Pulmonary artery endothelial cell (primary cell): ENCODE measurements at regions not wholly inside any gene's neighbourhood (a gene's known extent, or its start where the extent isn't known, plus 50 kb on each side); places are given as distances from the start of the nearest gene placed in this dataset.

Experiments
- DNase-seq: peaks from one replicate; pipeline ENCODE4 v3.0.0-alpha.2; 2011; ENCODE audit warnings: low read depth, low spot score

DNA sequence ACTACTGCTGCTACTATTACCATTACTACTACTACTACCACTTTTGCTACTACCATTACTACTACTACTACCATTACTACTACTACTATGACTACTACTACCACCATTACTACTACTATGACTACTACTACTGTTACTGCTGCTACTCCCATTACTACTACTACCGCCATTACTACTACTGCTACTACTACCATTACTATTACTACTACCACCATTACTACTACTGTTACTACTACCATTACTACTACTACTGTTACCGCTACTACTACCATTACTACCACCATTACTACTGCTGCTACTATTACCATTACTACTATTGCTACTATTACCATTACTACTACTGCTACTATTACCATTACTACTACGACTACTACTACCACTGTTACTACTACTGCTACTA is 209.1 kb downstream of the IRF8 start:
- no peak for DNase-seq

DNA sequence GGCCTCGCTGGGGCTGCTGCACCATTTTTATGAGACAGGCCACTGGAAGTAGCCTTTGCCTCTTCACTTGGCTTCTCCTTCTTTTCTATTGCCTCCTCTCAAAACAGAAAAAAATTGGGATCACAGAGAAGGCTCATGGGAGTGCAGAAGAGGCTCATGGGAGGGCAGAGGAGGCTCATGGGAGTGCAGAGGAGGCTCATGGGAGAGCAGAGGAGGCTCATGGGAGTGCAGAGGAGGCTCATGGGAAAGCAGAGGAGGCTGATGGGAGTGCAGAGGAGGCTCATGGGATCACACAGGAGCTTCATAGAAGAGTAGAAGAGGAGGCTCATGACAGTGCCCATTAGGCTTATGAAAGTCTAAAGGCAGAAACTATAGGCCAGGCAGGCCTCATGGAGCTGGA is 211.2 kb downstream of the IRF8 start:
- DNase-seq = no peak

DNA sequence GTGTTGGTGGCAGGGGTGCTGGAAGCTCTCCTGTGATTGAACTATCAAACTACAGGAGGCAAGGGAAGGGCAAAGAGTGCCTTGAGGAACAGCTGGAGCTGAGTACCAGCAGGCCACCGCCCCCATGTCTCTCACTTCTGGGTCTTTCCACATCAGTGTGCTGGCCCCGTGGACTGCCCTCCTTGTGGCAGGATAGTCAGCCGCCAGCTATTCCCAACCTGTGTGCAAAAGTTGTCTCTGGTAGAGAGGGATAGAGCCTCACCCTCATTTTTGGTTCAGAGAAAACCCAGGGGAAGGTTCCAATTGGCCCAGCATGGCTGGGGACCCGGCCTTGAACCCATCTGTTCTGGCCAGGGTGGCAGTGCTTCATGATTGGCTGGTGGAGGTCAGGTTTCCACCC is 211.8 kb downstream of the IRF8 start:
- DNase-seq = no peak

DNA sequence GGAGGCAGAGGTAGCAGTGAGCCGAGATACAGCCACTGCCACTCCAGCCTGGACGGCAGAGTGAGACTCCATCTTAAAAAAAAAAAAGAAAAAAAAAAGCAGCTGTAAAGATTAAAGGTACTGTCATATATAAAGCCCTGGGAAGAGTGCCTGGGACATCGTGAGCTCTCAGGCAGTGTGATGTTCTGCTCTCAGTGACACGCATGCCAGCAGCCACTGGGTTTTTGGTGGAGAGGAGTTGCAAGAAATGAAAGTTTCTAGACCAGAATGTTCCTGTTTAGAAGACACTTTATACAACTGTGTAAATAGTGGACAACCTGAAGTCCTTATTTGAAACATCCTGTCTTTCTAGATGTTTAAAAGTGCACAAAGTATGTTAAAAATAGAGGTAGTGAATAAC is 213.2 kb downstream of the IRF8 start:
- DNase-seq = no peak

DNA sequence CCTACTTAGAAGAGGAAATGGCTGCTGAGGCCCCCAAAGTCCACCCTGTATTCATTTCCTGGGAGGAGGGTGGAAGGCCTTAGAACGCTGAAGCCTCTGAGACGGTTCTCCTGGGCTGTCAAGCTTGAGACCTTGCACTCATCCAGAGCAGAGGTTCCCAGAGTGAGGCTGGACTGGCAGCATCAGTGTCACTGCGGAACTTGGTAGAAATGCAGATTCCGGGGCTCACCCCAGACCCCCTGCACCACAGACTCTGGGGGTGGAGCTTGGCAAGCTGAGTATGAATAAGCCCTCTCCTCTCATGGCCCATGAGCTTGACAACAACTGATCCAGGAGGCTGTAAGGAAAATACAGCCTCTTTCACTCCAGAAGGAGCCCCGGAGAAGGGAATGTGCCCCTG is 218.3 kb downstream of the IRF8 start:
- DNase-seq = no peak

DNA sequence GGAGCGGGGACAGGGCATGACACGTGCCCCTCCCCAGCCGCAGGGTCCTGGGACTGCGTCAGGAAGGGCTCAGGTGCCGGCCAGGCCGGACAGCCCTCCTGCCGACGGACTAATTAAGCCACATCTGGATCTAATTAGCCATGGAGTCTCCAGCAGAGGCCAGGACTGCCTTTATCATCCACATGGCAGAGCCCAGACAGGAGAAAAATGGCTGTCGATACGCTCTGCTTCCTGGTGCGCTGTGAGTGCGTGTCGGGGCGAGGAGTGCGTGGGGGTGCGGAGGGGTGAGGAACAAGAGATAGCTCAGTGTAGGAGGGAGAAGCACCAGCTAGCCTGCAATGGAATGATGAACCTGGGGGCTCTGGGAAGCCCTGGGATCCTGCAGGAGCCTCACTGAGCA is 218.8 kb downstream of the IRF8 start:
- DNase-seq = no peak

DNA sequence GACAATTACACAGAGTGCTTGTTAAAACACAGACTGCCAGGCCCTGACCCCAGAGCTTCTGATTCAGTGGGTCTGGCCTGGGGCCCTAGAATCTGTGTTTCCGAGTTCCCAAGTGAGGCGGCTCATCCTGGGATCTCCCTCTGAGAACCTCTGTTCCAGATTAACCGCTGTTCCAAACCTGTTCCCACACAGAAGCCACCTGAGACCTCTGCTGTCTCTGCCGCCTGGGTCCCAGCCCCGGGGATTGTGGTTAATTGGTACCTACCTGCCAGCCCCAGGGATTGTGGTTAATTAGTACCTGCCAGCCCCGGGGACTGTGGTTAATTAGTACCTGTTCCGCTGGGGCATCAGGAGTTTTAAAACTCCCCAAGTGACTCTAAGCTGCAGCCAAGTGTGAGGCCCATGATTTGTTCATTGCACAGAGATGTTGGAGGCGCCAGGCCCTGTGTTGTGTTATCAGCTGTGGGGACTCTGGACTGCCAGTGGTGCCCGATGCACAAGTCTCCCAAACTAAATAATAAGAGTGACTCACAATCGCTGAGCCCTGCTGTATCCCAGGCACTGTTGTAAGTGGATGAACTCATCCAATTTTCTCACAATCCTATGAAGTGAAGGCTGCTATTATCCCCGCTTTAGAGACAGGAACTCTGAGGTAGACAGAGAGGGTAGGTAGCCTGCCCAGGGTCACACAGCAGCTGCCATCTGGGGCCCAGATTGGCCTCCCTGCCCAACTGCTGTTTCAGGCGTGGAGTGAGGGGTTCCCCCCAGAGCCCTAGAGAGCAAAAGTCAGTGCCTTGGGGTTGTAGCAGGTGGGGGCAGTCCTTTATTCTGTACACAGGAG is 219.7 kb downstream of the IRF8 start:
- no peak for DNase-seq

DNA sequence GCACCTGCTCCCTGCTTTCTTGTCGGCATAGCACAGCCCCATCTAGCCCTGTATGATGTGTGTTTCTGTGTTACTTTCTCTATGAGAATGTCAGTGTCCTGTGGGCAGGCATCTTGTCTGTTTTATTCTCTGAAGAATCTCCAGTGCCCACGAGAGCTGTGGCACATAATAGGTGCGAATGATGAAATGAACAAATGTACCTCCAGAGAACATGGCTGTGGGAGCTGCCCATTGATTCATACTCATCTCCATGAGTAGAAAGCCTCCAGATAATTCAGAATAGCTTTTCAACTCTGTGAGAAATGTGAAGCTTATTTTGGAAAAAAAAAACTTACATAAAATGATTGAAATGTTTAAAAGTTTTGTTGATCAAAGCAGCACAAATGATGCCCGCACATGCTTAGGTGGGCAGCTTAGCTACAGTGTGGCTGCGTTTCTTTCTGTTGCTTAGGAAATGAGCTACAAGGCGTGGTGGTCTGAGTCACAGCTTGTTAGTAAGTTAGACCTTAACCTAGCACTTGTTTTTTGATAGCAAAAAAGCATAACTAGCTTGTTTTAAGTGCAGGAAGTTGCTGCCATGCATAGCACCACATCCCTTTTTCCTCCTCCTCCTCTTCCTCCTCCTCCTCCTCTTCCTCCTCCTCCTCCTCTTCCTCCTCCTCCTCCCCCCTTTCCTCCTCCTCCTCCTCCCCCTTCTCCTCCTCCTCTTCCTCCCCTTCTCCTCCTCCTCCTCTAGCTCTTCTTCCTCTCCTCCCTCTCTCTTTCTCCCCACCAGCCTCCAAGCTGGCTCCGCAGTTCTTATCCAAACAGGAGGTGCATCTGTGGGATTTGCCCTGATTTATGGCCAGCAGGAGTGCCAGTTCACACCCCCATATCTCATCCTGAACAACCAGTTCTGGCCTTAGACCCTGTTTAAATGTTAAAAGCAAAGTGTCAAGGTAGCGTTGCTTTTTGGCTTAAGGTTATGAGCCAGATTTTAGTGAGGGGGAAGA is 221.5 kb downstream of the IRF8 start:
- DNase-seq = no peak

DNA sequence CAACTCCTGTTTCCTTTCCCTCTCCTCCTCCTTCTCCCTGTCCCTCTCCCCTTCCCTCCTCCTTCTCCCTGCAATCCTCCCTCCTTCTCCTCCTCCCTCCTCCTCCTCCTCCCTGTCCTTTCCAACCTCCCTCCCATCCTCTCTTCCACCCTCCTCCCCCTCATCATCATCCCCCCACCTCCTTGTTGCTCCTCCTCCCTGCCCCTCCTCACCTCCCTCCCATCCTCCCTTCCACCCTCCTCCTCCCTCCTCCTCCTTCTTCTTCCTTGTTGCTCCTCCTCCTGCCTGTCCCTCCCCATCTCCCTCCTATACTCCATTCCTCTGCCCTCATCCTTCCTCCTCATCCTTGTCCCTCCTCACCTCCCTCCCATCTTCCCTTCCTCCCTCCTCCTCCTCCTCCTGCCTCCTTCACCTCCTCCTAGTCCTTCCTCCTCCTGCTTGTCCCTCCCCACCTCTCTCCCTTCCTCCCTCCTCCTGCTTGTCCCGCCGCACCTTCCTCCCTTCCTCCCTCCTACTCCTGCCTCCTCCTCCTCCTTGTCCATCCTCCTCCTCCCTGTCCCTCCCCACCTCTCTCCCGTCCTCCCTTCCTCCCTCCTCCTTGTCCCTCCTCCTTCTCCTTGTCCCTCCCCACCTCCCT is 222.5 kb downstream of the IRF8 start:
- no peak for DNase-seq

DNA sequence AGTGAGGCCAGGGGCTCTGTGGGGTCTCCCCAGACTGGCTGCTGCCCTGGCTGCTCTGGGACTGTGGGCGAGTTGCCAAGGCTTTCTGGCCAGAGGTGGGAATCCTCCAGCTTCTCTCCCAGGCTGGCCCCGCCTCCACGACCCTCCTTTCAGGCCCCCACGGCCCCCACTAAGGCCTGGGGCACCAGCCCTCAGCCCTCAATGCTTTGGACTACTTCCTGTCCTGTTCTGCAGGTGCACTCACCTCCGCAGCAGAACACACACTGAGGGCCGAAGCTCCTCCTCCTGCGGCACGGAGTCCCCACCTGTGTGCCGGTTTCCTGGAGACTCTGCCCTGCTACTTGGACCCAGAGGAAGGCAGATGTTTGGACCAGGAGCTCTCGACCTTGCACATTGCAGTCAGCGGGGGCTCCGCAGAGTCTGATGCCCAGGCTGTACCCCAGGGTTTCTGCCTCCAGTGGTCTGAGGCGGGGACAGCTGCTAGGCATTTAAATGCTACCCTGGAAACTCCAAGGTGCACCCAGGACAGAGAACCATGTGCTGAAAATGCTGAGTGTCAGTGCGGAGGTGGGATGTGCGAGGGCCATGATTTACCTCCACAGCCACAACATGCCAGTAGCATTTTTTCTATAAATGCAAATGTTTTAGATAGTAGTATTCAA is 223.8 kb downstream of the IRF8 start:
- DNase-seq = no peak

DNA sequence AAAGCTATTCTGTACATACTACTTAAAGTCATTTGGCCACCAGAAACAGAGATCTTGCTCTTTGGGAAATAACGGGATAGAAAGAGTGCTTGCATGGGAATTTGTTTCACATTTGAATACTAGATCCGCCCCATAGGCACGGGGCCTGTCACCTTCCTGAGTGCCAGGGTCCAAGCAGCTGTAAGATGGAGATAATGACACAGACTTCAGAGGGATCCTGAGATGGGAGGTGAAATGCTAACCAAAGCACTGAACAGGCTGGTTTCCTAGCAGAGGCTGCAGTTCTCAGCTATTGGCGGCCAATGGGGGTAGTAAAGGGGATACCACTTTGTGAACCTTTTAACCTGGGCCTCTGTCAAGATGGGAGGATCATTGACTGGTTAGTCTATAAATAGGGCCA is 225.4 kb downstream of the IRF8 start:
- no peak for DNase-seq

DNA sequence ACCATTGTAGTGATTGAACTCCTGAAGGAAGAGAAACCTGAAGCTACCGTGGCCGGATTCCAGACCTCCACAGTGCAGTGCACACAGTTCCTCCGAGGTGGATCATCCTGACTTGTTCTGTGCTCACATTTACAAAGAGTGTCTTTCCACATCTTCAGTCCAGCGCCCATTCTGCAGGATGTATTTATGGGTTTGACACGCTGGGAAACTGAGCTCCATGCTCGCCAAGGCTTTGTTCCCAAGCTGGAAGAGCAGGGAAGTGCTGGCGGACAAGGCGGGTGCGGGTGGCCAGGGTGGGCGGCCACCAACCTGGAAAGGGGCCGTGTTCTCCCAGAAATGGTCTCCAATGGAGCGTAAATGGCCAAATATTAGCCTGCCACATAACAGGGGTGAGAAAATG is 227.9 kb downstream of the IRF8 start:
- no peak for DNase-seq

DNA sequence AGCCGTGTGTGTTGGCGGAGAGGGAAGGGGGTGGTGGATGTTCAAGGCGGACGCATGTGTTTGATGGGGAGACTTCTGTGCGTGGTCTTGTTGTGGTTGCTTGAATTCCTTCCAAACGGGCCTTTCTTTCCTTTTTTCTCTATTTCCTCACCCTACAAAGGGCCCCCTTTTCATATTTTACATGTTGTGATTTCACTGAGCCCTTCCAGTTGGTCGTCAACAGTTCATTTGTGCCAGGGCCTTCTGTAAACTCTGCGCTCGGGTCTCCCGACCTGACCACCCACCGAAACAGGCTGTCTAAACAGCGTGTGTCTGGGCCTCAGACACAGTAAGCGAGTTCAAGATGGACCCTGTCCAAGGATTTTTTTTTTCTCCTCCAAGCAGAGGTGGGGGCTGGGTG is 228.4 kb downstream of the IRF8 start:
- no peak for DNase-seq

DNA sequence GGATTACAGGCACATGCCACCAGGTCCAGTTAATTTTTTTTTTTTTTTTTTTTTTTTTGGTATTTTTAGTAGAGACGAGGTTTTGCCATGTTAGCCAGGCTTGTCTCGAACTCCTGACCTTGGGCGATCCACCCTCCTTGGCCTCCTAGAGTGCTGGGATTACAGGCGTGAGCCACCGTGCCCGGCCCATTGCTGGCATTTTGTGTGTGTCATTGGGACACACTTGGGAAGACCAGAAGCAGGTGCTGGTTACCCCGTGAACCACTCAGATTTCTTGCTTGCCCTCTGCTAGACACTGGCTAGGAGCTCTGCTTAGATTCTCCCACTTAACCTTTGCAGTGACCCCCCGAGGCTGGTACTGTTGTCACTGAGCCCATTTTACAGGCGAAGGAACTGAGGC is 229.3 kb downstream of the IRF8 start:
- no peak for DNase-seq

DNA sequence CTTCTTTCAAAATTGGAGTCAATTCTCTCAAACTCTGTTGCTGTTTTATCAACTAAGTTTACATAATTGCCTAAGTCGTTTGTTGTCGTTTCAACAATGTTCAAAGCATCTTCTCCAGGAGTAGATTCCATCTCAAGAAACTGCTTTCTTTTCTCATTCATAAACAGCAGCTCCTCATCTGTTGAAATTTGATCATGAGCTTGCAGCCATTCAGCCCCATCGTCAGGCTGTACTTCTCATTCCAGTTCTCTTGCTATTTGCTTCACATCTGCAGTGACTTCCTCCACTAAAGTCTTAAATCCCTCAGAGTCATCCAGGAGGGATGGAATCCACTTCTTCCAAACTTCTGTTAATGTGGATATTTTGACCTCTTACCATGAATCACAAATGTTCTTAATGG is 230.6 kb downstream of the IRF8 start:
- no peak for DNase-seq

DNA sequence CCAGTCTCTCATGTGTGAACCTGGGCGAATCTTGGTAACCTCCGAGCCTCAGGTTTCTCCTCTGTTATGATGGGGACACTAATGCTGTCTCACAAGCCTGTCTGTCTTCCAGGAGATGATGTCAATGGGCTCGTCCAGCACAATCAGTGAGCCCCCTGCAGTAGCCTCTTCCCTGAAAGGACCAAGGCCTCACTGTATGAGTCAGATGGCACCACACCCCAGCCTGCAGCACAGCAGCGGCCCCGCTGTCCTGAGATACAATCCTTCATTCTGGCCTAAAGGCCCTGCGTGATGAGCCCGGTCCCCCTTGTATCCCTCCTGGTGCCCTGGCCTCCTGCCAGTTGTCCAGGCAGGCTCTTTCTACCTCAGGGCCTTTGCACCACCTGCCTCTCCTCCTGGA is 234.4 kb downstream of the IRF8 start:
- DNase-seq = no peak

DNA sequence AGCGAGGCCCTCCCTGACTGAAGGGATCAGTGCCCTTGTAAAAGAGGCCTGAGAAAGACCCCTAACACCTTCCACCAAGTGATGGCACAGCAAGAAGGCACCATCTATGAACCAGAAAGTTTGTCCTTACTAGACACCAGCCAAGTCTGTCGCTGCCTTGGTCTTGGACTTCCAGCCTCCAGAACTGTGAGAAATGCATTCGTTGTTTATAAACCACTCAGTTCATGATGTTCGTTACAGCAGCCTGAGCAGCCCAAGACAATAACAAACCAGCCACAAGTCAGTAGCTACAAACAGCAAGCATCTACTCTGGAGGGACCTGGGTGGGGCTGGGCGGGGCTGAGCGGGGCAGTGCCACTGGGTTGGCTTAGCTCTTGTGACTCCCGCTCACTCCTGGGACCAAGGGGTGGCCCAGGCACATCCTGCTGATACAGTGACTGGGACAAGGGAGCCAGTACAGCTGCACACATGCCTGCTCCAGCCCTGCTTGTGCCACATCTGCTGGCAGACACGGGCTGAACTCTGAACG is 234.9 kb downstream of the IRF8 start:
- no peak for DNase-seq

DNA sequence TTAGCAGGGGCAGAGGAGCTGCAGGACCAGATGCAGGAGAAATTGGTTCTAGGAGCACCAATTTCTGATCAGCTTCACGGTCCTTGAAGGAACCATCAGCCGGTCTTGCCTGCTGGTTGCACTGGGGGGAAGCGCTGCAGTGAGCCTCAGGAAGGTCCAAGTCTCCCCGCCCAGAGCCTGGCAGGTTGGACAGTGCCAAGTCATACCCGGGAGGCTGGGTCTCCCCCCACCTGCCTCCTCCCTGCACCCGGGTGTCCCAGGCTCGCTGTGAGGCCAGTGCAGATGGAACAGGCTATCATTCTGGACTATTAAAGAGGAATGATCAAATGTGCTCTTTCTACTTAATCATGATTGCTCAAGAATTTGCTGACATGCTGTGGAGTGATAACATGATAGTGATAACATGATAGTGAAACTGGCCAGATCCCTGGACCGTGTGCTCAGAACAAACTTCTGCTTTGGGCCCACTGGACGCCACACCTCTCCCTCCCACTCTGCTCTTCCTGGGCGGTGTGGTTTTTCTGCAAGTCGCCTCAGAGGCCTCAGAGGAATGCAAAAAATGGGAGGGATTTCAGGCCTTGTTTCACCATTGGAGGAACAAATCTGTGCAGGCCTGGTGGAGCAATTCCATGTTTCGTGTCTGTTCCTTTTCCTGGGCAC is 236.0 kb downstream of the IRF8 start:
- DNase-seq = no peak

DNA sequence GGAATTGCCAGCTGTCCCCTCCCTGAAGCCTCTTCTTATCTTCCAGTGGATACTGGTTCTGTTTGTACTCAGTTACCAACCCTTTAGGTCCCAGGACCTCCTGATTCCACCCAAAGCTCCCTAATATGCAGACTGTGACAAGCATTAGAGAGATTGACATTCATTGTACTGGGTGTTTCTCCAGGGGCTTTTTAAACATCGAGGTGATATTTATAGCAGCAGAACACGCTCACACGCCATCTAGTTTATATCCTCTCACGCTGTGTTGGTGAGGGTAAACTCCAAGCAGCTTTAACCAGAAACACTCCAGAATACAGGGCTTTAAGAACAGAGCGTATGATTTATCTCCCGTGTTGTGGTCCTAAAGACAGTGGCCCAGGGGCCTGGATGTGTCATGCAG is 238.4 kb downstream of the IRF8 start:
- no peak for DNase-seq

DNA sequence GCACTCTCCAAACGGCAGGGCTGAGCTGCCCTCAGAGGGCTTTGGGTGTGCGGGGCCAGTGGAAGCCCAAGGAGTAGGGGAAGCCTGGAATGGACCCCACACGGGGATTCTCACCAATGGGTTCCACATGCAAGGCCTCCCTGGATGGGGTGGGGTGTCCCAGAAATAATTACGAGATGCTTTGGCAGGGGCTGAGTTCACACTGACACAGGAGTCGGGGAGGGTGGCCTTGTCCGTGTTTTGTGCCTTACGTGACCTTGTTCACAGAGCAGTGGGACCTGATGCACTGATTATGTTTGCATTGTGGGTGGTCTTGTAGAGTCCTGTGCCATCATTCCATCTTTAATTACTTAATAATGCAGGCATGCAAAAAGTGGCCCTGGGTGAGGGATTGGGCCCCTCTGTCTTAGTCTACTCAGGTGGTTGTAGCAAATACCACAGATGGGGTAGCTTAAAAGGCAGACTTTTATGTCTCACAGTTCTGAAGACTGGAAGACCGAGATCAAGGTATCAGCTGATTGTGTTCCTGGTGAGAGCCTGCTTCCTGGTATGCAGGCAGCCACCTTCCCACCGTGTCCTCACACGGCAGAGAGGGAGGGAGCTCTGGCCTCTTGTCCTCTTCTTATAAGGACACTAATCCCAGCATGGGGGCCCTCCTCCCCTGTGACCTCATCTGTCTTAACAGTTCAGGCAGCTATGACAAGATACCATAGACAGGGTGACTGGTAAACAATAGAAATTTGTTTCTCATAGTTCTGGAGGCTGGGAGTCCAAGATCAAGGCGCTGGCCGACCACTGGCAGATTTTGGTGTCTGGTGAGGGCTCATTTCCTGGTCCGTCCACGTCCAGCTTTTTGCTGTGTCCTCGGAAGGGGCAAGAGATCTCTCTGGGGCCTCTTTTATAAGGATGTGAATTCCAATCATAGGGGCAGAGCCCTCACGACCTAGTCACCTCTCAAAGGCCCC is 239.4 kb downstream of the IRF8 start:
- no peak for DNase-seq
